NCI-H774 (cell line): ENCODE measurements at regions not wholly inside any gene's neighbourhood (a gene's known extent, or its start where the extent isn't known, plus 50 kb on each side); places are given as distances from the start of the nearest gene placed in this dataset.
"Not testable (repeated sequence)": the region's sequence is repeated elsewhere in the genome, so short reads cannot be mapped to it uniquely, and the experiment has no call there.

Experiments
- DNase-seq: peaks from one replicate; lab custom pipeline; 2025; lab: John Stamatoyannopoulos, UW

DNA sequence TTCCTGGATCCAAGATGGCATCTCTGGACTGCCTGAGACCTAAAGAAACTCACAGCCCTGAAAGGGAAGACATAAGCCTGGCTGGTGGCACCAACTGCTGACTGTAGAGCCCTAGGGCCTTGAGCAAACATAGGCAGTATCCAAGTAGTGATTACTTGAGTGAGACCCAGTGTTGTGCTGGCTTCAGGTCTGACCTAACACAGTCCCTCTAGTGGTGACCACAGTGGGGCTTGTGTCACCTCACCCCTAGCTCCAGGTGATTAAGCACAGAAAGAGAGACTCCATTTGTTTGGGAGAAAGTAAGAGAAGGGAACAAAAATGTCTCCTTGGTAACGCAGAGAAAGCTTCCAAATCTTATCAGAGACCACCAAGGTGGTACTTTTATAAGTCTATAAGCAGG lies 496.3 kb upstream of the HTR2C start:
- DNase-seq: no peak

DNA sequence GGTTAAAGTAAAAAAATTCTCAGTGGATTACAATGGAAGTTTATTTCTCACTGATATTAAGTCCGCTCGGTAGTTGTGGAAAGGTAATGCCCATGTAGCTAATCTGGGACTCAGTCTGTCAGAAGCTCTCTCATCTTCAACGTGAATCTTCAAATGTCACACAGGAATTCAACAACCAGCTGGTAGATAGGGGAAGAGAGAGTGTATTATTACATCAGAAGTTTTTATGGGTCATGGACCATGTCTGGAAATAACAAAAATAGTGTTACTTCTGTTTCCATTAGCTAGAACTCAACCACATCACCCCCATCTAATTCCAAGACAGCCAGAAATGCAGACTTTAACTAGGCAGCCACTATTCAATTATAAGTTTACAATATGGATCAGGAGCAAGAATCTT lies 506.1 kb upstream of the HTR2C start:
- no peak for DNase-seq

DNA sequence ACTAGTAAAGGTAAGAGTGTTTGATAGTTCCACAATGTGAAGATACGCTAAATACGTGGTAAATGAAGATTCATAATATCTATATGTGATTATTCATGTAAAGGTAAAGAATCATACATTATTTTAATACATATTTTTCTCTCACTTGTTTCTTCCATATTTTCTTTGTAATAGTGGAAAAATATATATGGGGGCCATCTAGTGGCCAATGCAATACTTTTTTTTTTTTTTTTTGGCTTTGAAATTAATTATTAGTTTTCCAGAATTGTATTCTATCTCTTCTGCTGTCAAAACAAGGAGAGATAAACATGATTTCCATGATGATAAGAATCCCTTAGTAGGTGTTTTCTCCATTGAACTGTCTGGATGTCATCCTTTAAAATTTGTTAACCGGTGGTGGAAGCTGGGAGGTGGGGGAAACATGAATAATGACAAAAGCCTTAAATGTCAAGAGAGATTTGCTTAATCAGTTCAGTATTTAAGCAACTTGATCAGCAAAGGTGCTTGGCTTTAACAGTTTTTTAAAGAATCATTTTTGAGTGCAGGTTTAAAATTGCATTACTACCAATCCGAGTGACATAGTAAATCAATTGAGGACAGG lies 508.7 kb upstream of the HTR2C start:
- no peak for DNase-seq

DNA sequence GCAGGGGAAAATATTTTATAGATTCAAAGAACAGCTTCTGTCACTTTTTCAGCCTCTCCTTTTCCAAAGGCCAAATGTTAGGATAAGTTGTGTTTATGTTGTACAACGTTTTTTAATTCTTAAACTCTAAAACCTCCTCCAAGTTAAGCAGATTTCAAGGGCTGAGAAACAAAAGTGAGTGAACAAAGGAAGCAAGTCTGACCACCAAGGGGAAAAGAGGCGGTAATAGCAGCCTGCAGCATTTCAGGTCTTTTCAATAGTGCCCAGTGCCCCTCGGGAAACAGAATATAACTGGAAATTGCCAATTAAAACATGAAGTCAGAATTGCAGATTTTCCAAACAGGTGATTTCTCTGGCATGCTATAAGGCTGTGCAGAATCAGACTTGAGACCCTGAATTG lies 510.0 kb upstream of the HTR2C start:
- DNase-seq: no peak

DNA sequence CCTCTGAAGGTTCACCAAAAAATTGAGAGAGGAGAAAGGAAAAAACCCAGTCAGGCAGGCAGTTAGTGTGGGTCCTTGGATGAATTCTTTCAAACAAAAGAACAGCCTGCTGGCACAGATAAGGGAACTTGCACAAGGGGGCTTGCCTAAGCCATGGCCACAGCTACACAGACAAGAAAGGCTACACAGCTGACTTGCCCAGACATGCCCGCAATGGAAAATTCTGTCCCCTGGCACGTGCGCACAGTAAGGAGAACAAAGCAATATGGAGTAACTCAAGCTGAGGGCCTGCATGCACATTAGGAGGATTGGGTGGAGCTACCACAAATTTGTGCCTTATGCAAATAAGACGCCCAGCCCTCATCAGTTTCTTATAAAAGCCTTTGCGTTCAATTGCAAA lies 512.5 kb upstream of the HTR2C start:
- no peak for DNase-seq

DNA sequence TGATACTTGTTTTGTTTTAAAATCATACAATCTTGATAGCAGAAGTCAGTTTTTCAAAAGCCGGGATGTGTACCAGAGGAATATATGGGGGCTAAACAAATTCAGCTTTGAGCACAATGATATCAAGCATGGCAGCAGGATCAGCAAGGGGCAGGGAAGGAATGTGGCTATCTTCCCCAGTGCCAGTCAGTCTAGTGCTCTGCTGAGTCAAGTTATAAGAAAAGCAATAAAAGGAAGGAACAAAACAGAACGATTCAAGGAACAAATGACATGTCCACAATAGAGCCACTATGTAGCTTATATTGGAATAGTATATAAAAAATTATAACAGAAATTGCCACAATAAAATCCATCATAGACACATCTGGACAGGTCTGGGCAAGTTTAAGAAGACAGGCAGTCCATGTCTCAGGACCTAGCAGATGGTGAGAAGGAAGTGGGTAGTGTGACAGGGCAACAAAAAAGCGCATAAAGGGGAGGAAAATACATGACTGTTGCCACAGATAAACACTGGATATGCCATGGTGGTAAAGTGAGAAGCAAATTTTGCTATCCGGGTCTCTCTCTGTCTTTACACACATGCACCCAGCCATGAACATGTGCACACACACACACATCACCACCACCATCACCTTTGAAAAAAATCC lies 518.2 kb upstream of the HTR2C start:
- no peak for DNase-seq

DNA sequence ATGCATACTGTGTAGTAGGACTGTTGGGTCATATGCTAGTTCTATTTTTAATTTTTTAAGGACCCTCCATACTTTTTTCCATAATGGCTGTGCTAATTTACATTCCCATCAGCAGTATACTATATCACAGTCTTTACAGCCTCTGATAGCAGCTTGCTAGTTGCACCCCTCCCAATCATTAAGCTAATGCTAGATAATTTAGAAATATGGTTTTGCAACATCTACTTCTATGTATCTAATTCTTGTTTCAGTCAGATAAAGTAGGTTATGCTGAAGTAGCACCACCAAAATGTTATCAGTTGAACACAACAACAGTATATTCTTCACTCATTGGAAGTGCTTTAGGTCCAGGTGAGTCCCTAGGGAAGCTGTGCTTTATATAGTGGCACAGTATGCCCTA lies 522.7 kb upstream of the HTR2C start:
- no peak for DNase-seq

DNA sequence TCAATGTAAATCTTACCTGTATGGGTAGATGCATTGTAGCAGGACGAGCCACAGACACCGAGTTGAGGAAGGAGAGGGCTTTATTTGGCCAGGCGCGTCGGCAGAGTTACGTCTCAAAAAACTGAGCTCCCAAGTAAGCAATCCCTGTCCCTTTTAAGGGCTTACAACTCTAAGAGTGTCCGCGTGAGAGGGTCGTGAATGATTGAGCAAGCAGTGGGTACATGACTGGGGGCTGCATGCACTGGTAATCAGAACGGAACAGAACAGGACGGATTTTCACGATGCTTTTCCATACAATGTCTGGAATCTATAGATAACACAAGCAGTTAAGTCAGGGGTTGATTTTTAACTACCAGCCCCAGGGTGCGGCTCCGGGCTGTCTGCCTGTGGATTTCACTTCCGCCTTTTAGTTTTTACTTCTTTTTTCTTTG lies 524.9 kb upstream of the HTR2C start:
- no peak for DNase-seq

DNA sequence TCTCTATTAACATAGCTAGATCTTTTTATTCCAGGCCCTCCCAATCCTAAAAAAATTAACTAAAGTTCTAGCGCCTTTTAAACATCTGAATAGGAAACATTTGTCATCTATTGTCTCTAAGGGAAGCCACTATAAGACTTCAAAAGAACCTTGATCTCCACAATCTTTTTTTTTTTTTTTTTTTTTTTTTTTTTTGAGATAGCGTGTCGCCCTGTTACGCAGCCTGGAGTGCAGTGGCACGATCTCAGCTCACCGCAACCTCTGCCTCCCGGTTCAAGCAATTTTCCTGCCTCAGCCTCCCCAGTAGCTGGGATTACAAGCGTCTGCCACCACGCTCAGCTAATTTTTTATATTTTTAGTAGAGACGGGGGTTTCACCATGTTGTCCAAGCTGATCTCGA lies 526.5 kb upstream of the HTR2C start:
- DNase-seq: not testable (repeated sequence)

DNA sequence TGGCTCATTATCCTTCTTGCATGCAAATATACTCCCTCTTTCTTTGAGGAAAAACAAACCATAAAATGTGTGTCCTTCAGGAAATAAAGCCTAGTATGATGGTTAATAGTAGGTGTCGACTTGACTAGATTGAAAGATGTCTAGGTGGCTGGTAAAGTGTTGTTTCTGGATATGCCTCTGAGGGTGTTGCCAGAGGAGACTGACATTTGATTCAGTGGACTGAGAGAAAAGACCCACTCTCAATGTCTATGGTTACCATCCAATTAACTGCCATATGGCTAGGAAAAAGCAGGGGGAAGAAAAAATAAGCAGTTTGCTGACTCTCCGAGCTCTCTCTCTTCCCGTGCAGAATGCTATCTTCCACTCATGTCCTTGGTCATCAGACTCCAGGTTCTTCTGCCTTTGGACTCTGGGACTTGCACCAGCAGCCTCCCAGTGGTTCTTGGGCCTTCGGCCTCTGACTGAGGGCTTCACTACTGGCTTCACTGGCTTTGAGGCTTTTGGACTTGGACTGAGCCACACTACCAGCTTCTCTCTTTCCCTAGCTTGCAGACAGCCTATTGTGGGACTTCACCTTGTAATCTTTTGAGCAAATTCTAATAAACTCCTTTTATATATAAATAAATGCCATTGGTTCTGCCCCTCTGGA lies 532.1 kb upstream of the HTR2C start:
- no peak for DNase-seq

DNA sequence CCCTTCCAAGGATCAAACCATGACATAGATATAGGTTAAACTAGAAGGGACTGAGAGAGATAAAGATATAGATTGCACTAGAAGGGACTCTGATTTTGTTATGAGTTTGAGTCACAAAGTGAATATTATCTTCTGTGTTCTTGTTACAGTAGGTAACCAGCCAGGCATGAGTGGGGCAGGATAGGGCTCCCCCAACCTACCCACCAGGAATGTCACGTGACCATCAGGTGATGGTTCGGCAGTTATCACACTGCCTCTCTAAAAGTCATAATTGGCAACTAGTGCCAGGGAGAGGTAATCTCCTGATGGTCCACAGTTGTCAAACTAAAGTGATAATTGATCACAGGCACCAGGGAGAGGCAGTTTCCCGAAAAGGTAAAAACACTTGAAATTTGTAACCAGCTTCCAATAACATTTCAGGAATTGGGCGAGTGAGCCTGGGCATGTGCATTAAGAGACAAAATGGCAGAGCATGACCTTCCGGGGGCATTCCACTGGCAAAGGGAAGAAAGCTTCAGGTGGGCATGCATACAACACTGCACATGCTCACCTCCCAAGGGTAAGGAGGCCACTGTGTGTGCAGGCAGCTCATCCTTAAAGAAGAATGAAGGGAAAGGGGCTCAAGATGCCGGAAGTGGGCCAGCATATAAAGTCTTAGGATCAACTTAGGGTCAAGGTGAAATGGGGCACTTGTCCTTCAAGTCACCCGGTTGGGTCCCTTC lies 533.6 kb upstream of the HTR2C start:
- no peak for DNase-seq

DNA sequence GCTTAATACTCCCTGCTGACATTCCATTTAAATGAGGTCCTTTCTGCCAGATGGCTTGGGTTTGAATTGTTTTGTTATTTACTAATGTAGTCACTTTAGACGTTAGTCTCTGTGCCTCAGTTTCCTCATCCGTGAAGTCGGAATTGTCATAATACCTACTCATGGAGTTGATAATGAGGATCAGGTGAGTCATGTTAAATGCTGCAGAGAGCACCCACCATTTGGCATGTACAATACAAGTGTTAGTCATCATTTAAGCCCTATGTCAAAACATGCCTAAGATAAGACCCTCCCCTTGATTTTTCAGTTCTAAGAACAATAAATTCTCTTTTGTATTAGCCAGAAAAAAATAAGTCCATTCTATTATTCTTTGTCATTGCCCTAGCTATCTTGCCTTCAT lies 534.8 kb upstream of the HTR2C start:
- DNase-seq: no peak

DNA sequence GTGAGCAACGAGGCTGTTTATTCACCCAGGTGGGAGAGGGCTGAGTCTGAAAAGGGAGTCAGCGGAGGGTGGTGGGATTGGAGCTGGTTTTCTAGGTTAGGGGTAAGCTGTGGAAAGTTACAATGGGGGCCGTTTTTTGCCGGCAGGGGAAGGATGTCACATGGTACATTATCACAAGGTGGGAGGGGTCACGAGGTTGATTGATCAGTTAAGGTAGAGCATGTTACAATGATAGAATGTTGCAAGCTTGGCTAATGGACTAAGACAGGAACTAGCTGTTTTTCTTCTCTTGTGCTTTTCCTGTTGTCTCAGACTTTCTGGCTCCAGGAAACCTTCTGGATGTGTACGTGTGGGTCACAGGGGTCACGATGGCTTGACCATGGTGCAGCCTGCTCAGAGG lies 536.3 kb upstream of the HTR2C start:
- DNase-seq: no peak

DNA sequence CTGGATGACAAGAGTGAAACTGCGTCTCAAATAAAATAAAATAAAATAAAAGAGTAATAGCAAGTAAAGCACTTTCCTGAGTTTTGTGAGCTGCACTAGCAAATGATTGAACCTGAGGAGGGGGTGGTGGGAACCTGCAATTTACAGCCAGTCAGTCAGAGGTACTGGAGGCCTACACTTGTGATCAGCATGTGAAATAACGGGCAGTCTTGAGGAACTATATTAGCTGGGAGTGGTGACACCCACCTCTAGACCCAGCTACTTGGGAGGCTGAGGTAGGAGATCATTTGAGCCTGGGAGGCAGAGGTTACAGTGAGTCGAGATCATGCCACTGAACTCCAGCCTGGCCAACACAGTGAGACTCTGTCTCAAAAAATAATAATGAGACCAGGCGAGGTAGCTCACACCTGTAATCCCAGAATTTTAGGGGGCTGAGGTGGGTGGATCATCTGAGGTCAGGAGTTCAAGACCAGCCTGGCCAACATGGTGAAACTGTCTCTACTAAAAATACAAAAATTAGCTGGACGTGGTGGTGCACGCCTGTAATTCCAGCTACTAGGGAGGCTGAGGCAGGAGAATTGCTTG lies 537.1 kb upstream of the HTR2C start:
- no peak for DNase-seq

DNA sequence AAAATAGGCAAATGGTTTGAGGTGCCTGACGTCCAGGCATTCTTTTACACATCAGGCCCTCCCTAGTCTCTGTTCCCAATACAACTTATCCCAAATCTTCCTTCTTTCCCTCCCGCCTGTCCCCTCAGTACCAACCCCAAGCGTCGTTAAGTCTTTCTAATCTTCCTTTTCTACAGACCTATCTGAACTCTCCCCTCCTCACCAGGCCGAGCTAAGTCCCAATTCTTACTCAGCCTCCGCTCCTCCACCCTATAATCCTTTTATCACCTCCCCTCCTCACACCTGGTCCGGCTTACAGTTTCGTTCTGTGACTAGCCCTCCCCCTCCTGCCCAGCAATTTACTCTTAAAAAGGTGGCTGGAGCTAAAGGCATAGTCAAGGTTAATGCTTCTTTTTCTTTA lies 542.4 kb upstream of the HTR2C start:
- not testable (repeated sequence) for DNase-seq

DNA sequence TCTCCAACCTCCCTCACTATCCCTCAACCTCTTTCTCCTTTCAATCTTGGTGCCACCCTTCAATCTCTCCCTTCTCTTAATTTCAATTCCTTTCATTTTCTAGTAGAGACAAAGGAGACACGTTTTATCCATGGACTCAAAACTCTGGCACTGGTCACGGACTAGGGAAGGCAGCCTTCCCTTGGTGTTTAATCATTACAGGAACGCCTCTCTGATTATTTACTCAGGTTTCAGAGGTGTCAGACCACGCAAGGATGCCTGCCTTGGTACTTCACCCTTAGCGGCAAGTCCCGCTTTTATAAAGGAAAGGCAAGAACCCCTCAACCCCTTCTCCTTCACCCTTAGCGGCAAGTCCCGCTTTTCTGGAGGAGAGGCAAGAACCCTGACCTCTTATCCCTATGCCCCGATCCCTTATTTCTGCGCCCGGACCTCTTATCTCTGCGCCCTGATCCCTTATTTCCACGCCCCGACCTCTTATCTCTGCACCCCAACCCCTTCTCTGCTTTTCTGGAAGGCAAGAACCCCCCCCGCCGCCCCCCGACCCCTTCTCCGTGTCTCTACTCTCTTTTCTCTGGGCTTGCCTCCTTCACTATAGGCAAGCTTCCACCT lies 543.1 kb upstream of the HTR2C start:
- DNase-seq: not testable (repeated sequence)

DNA sequence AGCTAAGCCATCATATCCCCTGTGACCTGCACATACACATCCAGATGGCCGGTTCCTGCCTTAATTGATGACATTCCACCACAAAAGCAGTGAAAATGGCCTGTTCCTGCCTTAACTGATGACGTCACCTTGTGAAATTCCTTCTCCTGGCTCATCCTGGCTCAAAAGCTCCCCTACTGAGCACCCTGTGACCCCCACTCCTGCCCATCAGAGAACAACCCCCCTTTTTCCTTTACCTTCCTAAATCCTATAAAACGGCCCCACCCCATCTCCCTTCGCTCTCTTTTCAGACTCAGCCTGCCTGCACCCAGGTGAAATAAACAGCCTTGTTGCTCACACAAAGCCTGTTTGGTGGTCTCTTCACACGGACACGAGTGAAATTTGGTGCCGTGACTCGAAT lies 543.8 kb upstream of the HTR2C start:
- not testable (repeated sequence) for DNase-seq

DNA sequence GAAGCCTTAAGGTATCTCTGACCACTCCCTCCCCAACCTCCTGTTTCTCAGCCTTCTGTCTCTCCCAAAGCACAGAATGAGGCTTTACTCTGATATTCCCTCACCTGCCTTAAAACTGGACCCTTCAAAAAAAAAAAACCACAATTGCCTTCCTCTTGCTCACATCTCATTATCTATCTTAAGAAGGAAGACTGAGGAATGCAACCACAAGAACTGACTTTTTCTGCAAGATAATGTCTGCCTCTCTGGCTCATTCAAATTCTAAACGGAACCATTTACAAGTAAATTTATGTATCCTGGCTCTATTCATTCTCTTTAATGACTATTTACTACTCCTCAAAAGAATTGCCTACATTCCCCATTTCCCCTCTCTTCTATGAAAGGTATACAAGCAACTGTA lies 545.5 kb upstream of the HTR2C start:
- no peak for DNase-seq

DNA sequence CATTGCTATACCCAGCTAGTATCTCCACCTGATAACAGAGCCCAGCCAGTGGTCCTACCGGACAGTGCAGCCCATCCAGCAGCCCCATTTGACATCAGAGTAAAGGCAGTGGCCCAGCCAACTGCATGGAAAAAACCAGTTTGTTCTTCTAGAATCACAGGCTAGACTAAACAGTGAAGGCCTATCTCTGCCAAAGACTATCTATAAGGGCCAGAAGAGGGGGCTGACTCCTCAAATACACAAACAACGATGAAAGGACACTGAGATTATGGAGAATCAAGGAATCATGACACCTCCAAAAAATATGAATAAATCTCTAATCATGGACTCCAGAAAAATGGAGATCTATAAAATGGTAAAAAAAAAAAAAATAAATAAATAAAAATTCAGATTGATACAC lies 546.4 kb upstream of the HTR2C start:
- no peak for DNase-seq

DNA sequence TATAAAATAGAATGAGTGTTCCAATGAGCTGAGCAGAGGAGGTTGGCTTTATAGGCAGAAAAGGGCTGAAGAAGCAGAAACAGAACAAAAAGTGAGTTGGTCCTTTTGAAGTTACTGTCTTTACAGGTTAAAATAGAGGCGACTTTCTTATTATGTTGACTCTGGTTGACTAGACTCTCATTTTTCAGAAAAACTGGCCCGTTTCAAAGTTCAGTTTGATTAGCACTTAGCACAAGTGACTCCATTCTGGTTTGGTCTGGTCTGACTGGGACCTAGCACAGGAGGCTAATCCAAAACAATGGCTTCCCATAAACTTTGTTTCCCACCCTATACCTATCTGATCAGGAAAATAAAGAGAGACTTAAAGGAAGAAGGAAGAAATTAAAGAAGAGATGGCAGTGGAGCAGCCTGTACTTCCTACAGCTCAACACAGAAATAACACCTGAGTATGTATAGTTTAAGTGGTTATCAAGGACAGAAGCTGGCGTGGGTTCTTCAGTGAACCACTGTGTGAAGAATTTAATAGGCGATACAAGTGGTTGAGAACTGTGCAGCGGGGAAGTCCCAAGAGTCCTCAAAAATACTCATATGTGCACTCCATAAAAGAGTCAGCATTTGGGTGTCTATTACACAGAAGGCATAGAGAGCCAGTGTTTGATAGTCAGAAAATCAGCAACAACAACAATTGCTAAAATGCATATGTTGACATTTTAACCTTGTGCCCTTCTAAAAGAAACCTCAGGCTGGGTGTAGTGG lies 554.8 kb upstream of the HTR2C start:
- no peak for DNase-seq

DNA sequence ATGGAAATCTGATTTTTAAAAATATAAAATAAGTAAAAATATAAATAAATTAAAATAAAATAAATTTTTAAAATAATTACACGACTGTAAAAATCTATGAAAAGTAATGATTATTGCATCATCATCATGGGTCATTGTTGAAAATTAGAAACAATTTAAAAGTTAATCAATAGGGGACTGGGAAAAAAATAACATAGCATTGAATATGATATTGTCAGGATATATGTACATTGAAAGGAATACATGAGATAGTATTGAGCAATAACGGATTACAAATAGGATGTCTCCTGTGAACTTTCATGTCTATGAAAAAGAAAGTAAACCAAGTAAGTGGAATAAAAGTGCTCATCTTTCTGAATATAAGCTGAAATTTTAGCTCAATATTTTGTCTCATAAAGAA lies 566.8 kb upstream of the HTR2C start:
- DNase-seq: no peak

DNA sequence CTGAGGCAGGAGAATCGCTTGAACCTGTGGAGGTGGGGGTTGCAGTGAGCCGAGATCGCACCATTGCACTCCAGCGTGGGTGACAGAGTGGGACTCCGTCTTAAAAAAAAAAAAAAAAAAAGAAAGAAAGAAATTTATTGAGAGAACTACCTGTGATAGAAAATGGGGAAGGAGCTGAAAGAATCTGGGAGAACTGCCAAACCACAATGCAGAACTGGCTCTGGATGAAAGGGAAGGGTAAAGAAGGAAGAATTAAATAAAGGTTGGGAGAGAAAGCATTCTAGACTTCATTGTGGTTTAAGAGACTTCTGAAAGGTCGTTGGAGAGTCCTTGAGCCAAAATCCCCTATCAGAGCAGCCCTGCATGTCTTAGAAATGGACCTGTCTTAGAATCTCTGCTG lies 567.9 kb upstream of the HTR2C start:
- DNase-seq: no peak
